ENCODE measurements at regions not wholly inside any gene's neighbourhood (a gene's known extent, or its start where the extent isn't known, plus 50 kb on each side); places are given as distances from the start of the nearest gene placed in this dataset.

DNA sequence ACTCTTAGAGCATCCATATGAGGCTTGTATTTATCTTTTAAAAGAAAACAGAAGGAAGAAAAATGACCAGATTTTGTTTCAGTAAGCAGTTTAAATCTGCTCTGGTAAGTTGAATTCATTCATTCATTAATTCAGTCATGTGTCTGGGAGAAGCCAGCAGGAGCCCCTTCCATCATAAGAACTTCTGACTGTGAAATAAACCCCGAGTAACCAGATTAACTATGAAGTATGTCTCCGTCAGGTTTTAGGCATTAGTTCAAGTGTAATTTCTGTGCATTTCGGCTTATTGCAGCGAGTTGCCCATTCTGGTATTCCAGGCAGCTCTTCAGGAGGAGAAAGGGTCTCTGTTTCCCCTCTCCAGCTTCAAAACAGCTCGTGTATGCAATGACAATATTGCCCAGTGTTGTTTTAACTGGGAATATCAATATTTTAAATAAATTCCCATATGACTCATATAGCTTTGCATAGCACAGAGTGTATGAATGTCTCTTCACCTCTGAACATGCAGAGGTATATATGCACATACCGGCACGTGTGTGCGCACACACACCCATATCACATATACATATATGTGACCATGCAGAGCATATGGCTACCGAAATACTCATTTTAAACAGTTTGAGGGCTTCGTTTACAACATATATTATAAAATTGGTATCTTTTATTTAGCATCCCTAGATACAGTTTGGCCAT is 255.3 kb downstream of the BCOR start:
- DNase-seq, result no peak

DNA sequence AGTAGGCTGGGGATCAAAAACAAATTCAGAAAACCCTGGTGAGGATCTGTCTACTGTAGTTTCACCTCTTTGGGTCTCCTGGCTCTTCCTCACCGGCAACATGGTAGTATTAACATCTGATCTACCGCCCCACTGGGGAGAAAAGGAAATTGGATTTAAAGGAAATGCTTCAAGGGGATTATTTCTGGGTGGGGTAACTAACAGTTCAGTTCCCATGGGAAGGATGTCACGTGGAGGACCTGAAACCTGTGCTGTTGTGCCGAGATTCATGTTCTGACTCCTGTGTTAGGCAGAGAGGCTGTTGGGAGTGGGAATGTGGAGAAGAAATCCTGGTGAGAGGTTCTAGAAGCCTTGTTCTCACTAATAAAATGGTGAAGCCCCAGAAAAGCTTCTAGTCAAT is 254.4 kb downstream of the BCOR start:
- DNase-seq, result no peak

DNA sequence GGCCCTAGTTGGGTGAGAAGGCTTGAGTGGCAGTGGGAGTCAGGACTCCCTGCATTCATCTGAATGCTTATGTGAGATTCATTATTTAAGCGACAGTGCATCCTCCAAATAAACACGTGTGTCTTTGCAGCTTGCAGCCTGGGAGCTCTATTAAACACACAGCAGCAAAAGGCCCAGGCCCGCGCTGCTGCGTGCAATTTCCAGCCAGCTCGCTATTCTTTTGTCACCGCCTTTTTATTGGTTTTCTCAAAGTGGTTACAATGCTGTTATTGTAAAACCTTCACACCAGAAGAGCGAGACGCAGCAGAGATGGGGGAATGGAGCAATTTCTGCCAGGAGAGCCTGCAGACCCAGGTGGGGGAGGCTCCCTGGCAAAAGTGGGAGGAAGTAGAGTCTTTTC is 252.5 kb downstream of the BCOR start:
- DNase-seq, result no peak

DNA sequence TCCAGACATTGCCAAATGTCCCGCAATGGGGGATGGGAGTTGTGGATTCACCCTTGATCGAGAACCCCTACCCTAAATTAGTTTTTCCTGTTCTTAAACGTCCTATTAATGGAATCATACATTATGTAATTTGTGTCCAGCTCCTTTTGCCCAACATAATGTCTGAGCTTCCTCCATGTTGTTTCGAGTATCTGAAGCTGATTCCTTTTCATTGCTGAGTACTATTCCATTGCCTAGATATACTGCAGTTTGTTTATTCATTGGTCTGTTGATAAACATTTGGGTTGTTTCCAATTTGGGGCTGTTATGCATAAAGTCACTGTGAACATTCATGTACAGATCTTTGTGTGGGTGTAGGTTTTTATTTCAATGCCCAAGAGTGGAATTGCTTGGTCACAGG is 251.3 kb downstream of the BCOR start:
- DNase-seq, result no peak

DNA sequence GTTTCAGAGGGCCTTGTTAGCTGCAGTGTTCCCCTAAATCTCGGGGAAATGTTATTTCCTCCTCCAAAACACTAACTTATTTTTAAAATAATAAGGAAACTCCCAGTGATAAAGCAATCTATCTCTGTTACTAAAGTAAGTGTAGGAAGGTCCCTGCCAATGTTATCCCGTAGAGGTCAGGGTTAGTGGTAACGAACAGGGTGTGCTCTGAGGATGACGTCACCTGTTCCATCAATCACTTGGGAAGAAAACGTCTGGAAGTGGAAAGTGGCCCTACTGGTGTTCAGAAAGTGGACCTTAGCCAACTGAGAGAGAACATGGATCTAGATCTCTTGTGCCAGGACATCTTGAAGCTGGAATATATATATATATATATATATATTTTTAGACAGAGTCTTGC is 249.5 kb downstream of the BCOR start:
- no peak for DNase-seq

DNA sequence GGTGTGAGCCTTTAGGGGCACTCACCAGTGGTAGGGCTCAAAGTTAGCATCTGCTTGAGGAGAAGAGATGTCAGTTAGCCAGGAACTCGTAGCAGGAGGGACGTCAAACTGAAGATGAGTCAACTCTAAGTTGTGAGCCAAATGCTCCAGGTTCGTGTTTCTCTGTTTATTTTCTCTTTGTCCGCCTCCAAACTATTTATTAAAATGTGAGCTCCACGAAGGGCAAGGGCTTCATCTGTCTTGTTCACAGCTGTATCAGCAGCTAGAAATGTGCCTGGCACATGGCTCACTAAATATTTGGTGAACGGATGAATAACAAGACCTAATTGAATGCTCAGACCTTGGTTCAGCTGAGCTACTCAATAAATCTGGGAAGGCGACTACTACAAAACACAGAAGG is 248.9 kb downstream of the BCOR start:
- DNase-seq, result no peak

DNA sequence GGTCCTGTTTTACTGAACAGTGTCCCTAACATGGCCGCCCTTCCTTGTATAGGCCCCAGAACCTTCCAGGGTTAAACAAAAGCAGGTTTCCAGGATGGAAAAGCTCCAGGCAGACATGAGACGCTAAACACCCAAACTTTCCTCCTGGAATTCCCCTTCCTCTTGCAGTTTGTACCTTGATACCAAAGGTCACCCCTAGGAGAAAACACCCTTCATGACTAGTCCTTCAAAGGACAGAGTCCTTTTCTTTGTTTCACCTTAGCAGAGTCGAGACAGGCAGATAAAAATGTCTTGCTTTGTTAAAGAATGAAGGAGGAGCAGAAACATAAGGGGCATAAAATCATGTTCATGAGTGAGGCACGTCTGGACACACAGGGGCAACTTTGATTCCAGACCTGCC is 247.5 kb downstream of the BCOR start:
- no peak for DNase-seq

DNA sequence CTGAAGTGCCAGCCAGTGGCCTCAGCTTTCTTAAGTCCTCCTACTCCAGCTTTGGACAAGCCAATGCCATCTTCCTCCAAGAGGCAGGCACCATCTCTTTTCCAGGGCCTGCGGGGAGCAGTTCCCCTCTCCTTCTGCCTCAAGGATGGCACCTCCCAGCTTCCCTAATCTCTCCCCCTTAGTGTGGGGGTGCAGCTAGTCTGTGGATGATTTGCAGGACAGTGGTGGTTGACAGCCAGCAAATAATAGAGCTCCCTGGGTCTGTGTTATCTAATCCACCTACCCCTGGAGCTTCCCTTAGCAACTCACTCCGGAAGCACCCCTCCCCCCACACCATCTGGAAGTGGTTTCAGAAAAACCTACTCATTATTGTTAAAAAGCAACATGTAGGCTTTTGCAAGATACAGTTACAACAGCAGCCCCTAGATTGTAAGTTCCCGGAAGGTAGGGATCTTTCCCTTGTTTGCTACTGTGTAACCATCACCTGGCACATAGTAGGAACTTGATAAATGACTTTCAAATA is 247.1 kb downstream of the BCOR start:
- no peak for DNase-seq

DNA sequence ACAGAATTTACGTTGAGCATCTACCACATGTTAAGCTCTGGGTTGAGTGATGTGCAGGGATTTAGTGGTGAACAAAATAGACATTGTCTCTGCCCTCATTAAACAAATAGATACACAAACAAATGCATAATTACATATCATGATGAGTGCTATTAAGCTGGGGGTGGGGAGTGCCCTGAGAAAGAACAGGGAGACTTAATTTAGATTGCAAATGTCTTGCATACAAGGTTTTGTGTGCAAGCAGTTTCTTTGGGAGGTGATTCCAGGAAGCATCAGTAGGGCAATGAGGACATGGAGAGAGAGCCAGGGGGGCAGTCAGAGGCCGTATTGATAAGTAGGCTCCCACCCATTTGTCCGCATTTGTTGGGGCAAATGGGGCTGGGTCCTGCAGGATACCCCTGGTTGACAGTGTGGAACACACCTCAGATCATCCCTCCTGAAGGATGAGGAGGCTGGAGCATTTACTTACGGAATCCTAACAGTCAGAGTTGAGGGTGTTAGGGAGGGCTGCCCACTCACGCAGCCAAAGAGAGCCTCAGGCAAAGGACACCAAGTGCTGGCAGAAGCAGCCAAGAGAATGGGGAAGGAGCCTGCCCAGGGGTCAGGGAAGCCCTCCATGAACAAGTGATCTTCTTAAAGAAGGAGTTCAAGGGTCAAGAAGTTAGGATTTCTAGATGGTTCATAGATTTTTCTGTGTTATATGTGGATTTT is 245.9 kb downstream of the BCOR start:
- no peak for DNase-seq

DNA sequence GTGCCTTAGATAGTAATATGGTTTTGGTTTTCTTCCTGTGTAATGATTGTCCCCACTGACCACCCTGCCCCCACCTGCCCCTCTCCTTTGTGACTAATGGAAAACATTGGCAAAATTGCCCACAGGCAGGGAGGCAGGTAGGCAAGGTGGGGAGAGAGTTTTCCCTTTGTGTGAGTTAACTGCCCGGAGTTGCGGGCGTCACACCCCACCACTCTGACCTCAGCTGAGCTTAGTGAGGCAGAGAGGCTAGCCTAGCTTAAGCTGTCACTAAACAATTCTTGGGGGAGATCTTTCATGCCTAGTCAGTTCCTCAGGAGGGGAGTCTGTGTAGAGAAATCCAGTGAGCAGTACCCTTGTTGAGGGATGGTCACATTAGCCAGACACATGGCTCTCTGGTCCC is 245.3 kb downstream of the BCOR start:
- DNase-seq, result no peak

DNA sequence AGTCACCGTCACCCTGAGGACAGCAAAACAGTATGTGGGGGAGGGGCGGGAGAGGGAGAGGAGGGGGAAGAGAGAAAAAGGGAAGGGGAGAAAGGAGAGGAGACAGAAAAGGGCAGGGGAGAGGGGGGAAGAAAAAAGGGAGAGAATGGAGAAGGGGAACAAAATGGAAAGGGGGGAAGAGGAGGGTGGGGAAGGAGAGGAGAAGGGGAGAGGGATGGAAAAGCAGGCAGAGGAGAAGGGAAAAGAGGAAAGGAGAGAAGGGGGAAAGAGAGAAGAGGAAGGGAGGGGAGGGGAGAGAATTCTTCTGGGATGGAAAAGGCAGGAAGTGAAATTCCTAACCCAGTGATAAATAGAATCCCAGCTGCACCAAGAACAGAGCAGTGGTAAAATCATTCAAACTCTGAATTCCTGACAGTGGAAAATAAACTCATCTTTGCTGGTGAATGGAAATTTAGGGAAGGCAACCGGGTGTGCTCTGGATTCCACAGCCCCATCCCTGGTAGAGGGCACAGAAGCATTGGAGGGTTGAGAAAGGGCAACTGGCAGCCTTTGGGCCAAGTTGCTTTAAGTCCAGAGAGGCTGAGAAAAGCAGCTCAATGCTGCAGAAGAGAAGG is 244.2 kb downstream of the BCOR start:
- DNase-seq, result no peak

DNA sequence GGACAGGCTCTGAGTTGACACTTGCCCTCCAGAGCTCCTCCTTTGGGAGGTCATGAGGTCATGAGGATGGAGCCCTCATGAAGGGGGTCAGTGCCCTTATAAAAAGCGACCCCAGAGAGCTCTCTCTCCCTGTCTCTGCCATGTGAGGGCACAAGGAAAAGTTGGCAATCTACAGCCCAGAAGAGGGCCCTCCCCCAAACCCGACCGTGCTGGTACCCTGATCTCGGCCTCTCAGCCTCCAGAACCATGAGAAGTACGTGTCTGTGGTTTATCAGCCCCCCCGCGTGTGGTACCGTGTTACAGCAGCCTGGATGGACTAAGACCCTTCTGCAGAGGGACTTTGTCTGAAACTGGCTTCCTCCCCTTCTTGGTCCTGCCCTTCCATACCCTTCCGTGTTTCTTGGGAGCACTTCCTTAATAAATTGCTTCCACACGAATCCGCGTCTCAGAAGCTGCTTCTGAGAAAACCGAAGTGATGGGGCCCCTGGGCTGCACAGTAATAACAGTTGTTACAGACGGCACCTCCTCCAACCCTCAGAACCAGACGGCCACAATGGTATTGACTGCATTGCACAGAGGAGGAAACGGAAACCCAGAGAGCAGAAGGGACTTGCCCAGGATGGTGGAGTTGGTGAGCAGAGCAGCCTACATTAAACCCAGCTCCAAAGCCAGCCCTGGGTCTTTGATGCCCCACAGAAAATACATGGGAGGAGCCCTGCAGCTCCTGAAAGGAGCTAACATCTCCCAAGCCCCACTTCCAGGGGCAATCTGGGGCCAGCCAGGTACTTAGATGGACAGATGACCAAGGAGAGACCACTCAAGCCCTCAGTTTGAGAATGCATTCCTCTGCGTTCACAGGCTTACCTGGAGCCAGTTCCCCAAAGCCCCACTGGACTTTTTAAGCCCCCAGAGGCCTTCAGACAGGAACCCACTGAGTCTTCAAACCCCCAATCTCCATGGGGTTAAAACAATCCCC is 242.7 kb downstream of the BCOR start:
- peak; percentile 92 to 94 for DNase-seq

DNA sequence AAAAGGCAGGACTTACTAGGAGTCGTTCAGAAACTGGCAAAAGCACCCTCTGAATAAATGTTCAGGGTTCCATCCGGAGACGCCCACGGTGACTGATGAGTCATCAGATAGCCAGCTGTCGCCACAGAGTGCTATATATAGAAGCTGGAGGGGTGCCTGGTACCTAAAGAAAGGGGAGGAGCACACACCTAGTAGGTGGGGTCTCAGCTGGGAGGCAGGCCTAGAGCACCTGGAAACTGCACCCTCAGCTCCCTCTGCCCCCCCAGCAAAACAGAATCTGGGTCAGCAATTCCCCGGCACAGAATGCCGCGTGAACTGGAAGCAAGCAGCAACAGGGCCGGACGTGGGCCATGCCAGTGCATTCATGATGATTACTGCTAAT is 242.0 kb downstream of the BCOR start:
- peak; percentile 10 to 28 for DNase-seq

DNA sequence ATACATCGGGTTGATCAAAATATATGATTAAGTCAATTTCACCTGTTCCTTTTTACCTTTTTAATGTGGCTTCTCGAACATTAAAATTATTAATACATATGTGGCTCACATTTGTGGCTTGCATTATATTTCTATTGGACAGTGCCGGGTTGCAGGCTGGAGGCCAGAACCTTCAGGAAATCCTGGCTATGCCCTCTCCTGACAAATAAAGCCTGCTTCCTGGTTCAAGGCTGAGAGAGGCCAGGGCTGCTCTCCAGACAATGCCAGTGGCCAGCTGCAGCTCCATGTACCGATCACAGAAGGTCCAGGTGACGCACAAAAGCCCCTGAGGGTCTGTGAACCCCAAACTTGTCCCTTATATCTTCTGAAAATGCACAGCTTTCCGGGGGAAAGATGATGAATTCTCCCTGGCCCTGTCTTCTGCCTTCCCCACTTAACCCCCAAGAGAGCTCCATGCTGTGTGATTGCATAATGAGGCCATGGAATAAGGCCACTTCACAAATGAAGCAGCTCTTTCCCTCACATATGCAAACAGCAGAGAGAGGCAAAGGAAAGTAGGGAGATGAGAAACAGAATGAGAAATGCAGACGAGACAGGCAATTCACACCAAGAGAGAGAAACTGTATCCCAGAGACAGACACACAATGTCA is 241.2 kb downstream of the BCOR start:
- no peak for DNase-seq

DNA sequence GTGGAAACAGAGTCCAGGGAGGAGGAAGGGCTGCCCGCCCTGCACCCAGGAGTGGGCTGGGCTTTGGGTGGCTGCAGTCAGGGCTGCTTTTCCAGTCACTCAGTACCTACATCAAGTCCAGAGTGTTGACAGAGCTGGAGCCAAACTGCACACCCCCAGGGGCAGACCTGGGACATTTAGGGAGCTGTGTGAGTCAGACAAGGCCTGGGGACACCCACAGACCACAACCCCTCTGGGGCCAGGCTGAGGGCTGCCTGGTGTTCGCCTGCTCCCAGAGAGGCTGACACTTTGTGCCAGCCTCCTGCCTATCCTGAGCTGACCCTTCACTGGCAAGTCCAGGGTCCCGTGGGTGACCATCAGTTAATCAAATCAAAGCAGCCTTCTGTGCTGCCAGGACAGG is 240.0 kb downstream of the BCOR start:
- no peak for DNase-seq

DNA sequence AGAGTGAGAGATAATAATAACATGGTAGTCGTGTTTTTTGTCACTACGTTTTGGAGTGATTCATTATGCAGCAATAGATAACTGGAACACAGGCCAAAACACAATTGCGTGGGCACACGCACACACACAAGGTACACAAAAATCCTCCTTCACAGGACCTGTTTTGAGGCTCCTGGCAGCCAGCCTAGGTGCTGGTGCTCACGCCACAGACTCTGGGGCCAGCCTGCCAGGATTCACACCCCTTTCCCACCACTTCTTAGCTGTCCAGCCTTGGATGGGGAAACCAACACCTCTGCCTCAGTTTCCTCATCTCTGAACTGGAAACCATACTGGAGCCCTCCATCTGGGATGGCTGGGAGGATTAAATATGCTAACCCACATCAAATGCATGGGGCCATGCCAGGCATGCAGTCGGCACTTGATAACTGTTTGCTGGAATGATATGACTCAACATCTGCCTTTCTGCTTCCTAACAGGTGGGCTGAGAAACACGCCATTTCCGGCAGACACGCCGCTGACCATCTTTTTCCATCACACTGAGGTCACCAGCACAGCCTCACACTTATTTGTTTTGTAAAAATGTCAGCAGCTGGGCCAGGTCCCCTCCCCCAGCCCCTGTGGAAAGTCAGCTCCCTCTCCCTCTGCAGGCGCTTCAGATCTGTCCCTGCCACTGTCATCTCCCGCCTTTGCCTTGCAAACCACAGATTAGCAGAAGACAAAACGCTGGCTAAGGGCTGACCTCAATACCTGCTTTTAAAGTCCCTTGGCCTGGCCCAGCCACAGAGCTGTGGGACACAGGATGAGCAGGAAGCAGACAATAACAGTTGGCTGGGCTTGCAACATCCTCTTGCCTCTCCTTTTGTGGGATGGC is 237.5 kb downstream of the BCOR start:
- peak; percentile 57 to 80 for DNase-seq

DNA sequence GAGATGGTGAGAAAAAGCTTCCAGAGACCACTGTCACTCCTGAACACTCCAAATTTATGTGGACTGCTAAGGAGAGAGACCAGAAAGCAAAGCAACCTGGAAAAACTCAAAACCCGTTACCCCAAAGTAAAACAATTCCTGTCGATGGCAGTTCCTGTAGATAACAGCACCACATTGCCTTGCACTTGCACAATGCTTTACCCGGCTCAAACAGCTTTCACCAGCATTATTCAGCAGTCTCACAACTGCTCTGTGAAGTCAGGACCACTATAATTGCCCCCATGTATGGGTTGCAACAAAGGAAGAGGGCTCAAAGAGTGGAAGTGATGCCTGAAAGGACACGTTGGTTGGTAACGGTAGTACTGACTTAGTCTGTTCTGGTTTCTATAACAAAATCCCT is 234.8 kb downstream of the BCOR start:
- no peak for DNase-seq

DNA sequence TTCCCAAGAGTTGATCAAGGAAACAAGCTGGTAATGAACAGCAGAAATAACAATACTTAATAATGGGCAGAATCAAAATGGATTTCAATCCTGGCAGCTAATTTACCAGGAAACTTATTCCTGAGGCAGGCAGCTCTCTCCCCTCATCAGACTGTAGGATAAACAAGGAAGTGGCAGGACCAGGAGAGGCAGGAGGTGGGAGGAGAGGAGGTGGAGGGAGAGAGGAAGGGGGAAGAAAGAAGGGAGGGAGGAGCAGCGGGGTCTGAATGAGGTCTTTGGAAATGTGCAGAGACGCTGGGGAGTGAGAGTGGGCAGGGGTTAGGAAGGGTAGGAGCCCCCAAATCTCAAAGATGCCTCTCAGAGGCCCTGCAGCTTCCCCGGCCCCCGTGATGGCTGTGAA is 231.5 kb downstream of the BCOR start:
- no peak for DNase-seq

DNA sequence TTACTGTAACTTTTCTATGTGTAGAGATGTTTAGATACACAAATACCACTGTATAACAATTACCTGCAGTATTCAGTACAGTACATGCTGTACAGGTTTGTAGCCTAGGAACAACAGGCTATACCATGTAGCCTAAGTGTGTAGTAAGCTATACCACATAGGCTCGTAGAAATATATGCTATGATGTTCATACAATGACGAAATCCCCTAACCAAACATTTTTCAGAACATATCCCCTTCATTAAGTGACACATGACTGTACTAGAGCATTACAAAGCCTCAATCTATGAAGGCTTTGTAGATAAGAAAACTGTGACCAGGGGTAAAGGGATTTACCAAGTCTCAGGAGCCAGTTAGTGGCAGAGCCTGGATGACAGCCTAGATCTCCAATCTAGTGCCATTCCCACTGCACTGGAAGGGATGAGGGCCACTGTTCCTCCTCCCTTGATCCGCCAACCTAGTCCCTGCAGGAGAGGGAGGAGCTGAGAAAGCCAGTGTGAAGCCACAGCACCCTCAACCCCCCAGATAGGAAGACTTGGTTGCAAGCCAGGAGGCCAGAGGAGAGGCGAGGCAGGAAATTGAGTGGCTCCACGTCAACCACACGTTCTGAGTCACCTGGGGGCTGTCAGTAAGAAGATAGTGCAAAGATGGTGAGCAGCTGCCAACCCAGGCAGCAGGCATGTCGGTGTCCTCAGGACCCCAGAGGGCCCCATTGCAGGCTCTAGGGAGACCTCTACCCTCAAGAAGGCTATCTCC is 227.7 kb downstream of the BCOR start:
- peak; percentile 13 to 62 for DNase-seq

DNA sequence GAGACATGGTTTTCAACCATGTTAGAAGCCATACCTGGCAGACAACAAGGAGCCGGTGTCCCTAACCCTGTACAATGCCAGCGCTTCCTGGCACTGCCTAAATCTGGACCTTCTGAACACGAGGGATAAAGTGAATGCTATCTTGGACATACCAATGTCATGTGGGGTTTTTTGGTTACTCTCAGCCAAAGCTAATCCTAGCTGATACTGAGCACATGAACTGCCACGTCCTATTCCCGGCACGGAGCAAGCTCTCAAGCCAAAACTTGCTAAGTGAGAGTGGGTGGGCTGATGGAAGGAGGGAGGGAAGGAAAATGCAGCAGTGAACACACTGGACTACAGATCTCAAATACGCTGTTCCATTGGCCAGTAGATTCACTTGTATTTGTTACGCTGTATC is 226.1 kb downstream of the BCOR start:
- DNase-seq, result no peak

DNA sequence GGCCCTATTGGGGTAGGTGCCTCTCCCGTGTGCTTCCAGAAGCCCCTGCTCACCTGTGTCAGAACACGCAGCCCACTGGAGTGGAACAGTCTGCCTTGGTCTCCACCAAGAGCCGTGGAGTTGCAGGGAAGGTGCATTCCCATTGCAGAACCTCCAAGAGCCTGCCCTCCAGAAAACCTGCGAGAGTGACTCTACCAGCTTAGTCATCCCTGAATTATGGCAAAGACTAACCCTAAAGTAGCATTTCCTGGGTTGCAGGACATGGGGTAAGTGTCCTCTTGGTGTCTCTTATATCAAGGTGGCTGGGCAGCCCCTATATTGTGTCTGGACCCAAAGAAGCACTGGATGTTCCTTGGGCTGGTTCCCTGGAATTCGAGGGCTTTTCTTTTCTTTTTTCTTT is 224.6 kb downstream of the BCOR start:
- DNase-seq, result no peak
